Anterior cingulate cortex (tissue), 58 donors: ENCODE measurements at regions not wholly inside any gene's neighbourhood (a gene's known extent, or its start where the extent isn't known, plus 50 kb on each side); places are given as distances from the start of the nearest gene placed in this dataset.
A peak's percentile ranks its signal among the peaks of the same experiment; 100 is the strongest.

ENCODE experiments used
- DNase-seq, 58 donors: peaks; one replicate each; lab custom pipeline; 2025; lab: John Stamatoyannopoulos, UW

- DNase-seq, result no peak
Observed at GRCh38 chr9:129395633-129396364, 217.7 kb upstream of the IER5L start.

GRCh38 chr9:129394886-129395279 is 216.8 kb upstream of the IER5L start:
- no peak for DNase-seq

- DNase-seq, result peak in 38 of 58 donors; percentile 13 to 83 (median 59)
Observed at GRCh38 chr9:129394061-129394885, 216.2 kb upstream of the IER5L start.

- DNase-seq, result no peak
Observed at GRCh38 chr9:129393064-129393463, 215.0 kb upstream of the IER5L start.

GRCh38 chr9:129392093-129392541 is 214.1 kb upstream of the IER5L start:
- no peak for DNase-seq

- peak in 2 of 58 donors; percentile 30 to 57 for DNase-seq
Observed at GRCh38 chr9:129391221-129391661, 213.2 kb upstream of the IER5L start.

- no peak for DNase-seq
Observed at GRCh38 chr9:129390541-129390940, 212.5 kb upstream of the IER5L start.

- no peak for DNase-seq
Observed at GRCh38 chr9:129387822-129388221, 209.8 kb upstream of the IER5L start.

- DNase-seq, result no peak
Observed at GRCh38 chr9:129386812-129387177, 208.7 kb upstream of the IER5L start.

GRCh38 chr9:129385211-129385934 is 207.3 kb upstream of the IER5L start:
- no peak for DNase-seq

GRCh38 chr9:129384491-129385210 is 206.6 kb upstream of the IER5L start:
- no peak for DNase-seq

GRCh38 chr9:129383561-129384490 is 205.8 kb upstream of the IER5L start:
- peak in 52 of 58 donors; percentile 24 to 85 (median 60) for DNase-seq

GRCh38 chr9:129383019-129383560 is 205.0 kb upstream of the IER5L start:
- DNase-seq, result peak in 10 of 58 donors; percentile 21 to 71 (median 36)

- no peak for DNase-seq
Observed at GRCh38 chr9:129382281-129383018, 204.4 kb upstream of the IER5L start.

GRCh38 chr9:129381481-129381957 is 203.5 kb upstream of the IER5L start:
- DNase-seq, result no peak

- no peak for DNase-seq
Observed at GRCh38 chr9:129380961-129381401, 202.9 kb upstream of the IER5L start.

GRCh38 chr9:129379886-129380285 is 201.8 kb upstream of the IER5L start:
- DNase-seq, result no peak
